CD4-positive, alpha-beta T cell (primary cell): ENCODE measurements at regions not wholly inside any gene's neighbourhood (a gene's known extent, or its start where the extent isn't known, plus 50 kb on each side); places are given as distances from the start of the nearest gene placed in this dataset.

ENCODE experiments used
- ATAC-seq: fragments of 200-7000 bp; cut with Tn5 transposase; one replicate; pipeline ENCODE4 v1.10.0; 2022; ENCODE audit warnings: mild to moderate bottlenecking; ENCODE audit not compliant: poor library complexity
- CTCF ChIA-PET: fragments of 350-600 bp; sonication (Branson Sonifier 250); formaldehyde crosslinking; loops from one replicate; lab custom pipeline; 2021; ENCODE audit warnings: antibody characterized with exemption, inconsistent platforms; lab: Charles Lee
- POLR2A ChIA-PET: fragments of 350-600 bp; sonication (Branson Sonifier 250); formaldehyde crosslinking; loops from one replicate; lab custom pipeline; 2021; ENCODE audit warnings: antibody characterized with exemption, inconsistent platforms; lab: Charles Lee
- DNase-seq, 14 experiments: peaks; one replicate each; pipeline ENCODE4 v3.0.0-alpha.2; 2013 to 2020; ENCODE audit warnings: mixed read lengths in 2 of 14
- H3K27ac ChIP-seq, 2 donors: one replicate each; pipeline versions ENCODE4 v1.5.1 to v1.7.0; 2013; ENCODE audit warnings: low read length in 2 of 2, low read depth in 1 of 2, mild to moderate bottlenecking in 1 of 2
- H3K27me3 ChIP-seq, 2 experiments: 1 replicate in 1 of 2; 2 replicates in 1 of 2; pipeline versions ENCODE4 v1.6.1 to v1.7.0; 2013; ENCODE audit warnings: low read length in 2 of 2, control low read depth in 1 of 2, mild to moderate bottlenecking in 1 of 2, moderate library complexity in 1 of 2; ENCODE audit not compliant: insufficient read depth in 2 of 2, control insufficient read depth in 1 of 2
- H3K36me3 ChIP-seq: one replicate; pipeline ENCODE4 v1.6.1; 2013; ENCODE audit warnings: low read length, control low read depth; ENCODE audit not compliant: insufficient read depth
- H3K4me1 ChIP-seq: one replicate; pipeline ENCODE4 v1.6.1; 2013; ENCODE audit warnings: low read length, control low read depth; ENCODE audit not compliant: insufficient read depth
- H3K4me3 ChIP-seq: one replicate; pipeline ENCODE4 v1.5.1; 2013; ENCODE audit warnings: mild to moderate bottlenecking, low read length, moderate library complexity
- H3K9me3 ChIP-seq, 2 experiments: 1 replicate in 1 of 2; 2 replicates in 1 of 2; pipeline versions ENCODE4 v1.6.1 to v1.7.0; 2013; ENCODE audit warnings: low read length in 2 of 2, mild to moderate bottlenecking in 2 of 2, control low read depth in 1 of 2, moderate library complexity in 1 of 2; ENCODE audit not compliant: control insufficient read depth in 1 of 2, insufficient read depth in 1 of 2
- H3K27ac Mint-ChIP-seq: one replicate; pipeline ENCODE4 v1.8.0; 2020; ENCODE audit warnings: mixed read lengths
- H3K27me3 Mint-ChIP-seq: one replicate; pipeline ENCODE4 v1.8.0; 2021; ENCODE audit warnings: mixed read lengths
- H3K36me3 Mint-ChIP-seq: one replicate; pipeline ENCODE4 v1.8.0; 2021; ENCODE audit warnings: low read depth, mixed read lengths
- H3K4me1 Mint-ChIP-seq: one replicate; pipeline ENCODE4 v1.8.0; 2021; ENCODE audit warnings: low read depth, mixed read lengths
- H3K4me3 Mint-ChIP-seq: one replicate; pipeline ENCODE4 v1.8.0; 2020; ENCODE audit warnings: mild to moderate bottlenecking, mixed read lengths
- H3K9me3 Mint-ChIP-seq: one replicate; pipeline ENCODE4 v1.8.0; 2020; ENCODE audit warnings: mixed read lengths
- CTCF ChIP-seq: fragments of 200-600 bp; IDR thresholded peaks from one replicate; pipeline ENCODE4 v1.8.0; 2022; ENCODE audit warnings: antibody characterized with exemption, mild to moderate bottlenecking
- intact Hi-C, 2 experiments: fragments of 100-400 bp; cut with DNase I in 1 of 2; cut with micrococcal nuclease in 1 of 2; formaldehyde crosslinking; loops; one replicate each; pipeline versions ENCODE4 v1.15.1 to v1.9.0; 2023 to 2025; cut with DNase I, micrococcal nuclease

- no peak overlapping the region for H3K4me3 Mint-ChIP-seq
- no peak for TF ChIP-seq CTCF
- no peak overlapping the region for H3K27ac Mint-ChIP-seq
- H3K4me1 Mint-ChIP-seq = peaks cover 13% of the 10 kb centered on the region
- H3K27ac ChIP-seq = no peak overlapping the region
- H3K27me3 ChIP-seq = peaks cover 8 to 15% of the 10 kb centered on the region in 2 experiments
- peaks cover 11% of the 10 kb centered on the region for H3K4me1 ChIP-seq
- CTCF ChIA-PET = no interaction called here
- ATAC-seq = no peak
- intact Hi-C loops = no loop called here
- no peaks in the 10 kb centered on the region for H3K36me3 Mint-ChIP-seq
- no peak overlapping the region for H3K4me3 ChIP-seq
- no peaks in the 10 kb centered on the region for H3K9me3 Mint-ChIP-seq
- POLR2A ChIA-PET = no interaction called here
- no peak for DNase-seq
- H3K27me3 Mint-ChIP-seq = peaks cover 59% of the 10 kb centered on the region
- H3K9me3 ChIP-seq = peaks cover 0 to 7% of the 10 kb centered on the region in 2 experiments
- H3K36me3 ChIP-seq = no peaks in the 10 kb centered on the region
Measured at GRCh38 chr16:86050111-86050510, 151.1 kb downstream of the IRF8 start.

GRCh38 chr16:86050591-86051367, 151.8 kb downstream of the IRF8 start:
- H3K27me3 ChIP-seq = peaks cover 8 to 15% of the 10 kb centered on the region in 2 experiments
- Mint-ChIP-seq H3K4me1 (peaks cover 6% of the 10 kb centered on the region), H3K9me3 (no peaks in the 10 kb centered on the region), H3K4me3 (no peak overlapping the region), H3K27ac (no peak overlapping the region), H3K27me3 (peaks cover 54% of the 10 kb centered on the region), H3K36me3 (no peaks in the 10 kb centered on the region)
- H3K9me3 ChIP-seq = peaks cover 0 to 7% of the 10 kb centered on the region in 2 experiments
- ATAC-seq (no peak), DNase-seq (no peak)
- H3K36me3 ChIP-seq = no peaks in the 10 kb centered on the region
- no peak for TF ChIP-seq CTCF
- H3K4me1 ChIP-seq = peaks cover 4% of the 10 kb centered on the region
- H3K4me3 ChIP-seq = no peak overlapping the region
- POLR2A ChIA-PET = no interaction called here
- CTCF ChIA-PET = no interaction called here
- intact Hi-C loops = no loop called here
- H3K27ac ChIP-seq = no peak overlapping the region

GRCh38 chr16:86051368-86052114, 152.6 kb downstream of the IRF8 start:
- TF ChIP-seq CTCF = no peak
- CTCF ChIA-PET = no interaction called here
- H3K36me3 ChIP-seq = no peaks in the 10 kb centered on the region
- no peak for ATAC-seq
- H3K36me3 Mint-ChIP-seq = no peaks in the 10 kb centered on the region
- peaks cover 0 to 7% of the 10 kb centered on the region in 2 experiments for H3K9me3 ChIP-seq
- H3K4me1 ChIP-seq = no peaks in the 10 kb centered on the region
- H3K27ac Mint-ChIP-seq = no peak overlapping the region
- no peak overlapping the region for H3K4me3 Mint-ChIP-seq
- H3K27me3 ChIP-seq = peaks cover 8 to 15% of the 10 kb centered on the region in 2 experiments
- H3K9me3 Mint-ChIP-seq = no peaks in the 10 kb centered on the region
- intact Hi-C loops = no loop called here
- H3K4me1 Mint-ChIP-seq = no peaks in the 10 kb centered on the region
- H3K27me3 Mint-ChIP-seq = peaks cover 48% of the 10 kb centered on the region
- no peak overlapping the region for H3K27ac ChIP-seq
- POLR2A ChIA-PET = no interaction called here
- no peak for DNase-seq
- no peak overlapping the region for H3K4me3 ChIP-seq
